HG03439 (cell line): ENCODE measurements at regions not wholly inside any gene's neighbourhood (a gene's known extent, or its start where the extent isn't known, plus 50 kb on each side); places are given as distances from the start of the nearest gene placed in this dataset.
"Not testable (repeated sequence)": the region's sequence is repeated elsewhere in the genome, so short reads cannot be mapped to it uniquely, and the experiment has no call there.

ENCODE experiments used
- ATAC-seq: cut with Tn5 transposase; IDR thresholded peaks from one replicate; pipeline ENCODE4 v1.9.1; 2021; ENCODE audit warnings: mild to moderate bottlenecking, moderate library complexity; ENCODE audit not compliant: unreplicated experiment

GRCh38 chr2:13770279-13770678 is 862.2 kb upstream of the LRATD1 start:
- ATAC-seq: no peak

- no peak for ATAC-seq
Measured at GRCh38 chr2:13779996-13780395, 852.5 kb upstream of the LRATD1 start.

- no peak for ATAC-seq
Measured at GRCh38 chr2:13791019-13791547, 841.4 kb upstream of the LRATD1 start.

- ATAC-seq: no peak
Measured at GRCh38 chr2:13806539-13806938, 826.0 kb upstream of the LRATD1 start.

DNA sequence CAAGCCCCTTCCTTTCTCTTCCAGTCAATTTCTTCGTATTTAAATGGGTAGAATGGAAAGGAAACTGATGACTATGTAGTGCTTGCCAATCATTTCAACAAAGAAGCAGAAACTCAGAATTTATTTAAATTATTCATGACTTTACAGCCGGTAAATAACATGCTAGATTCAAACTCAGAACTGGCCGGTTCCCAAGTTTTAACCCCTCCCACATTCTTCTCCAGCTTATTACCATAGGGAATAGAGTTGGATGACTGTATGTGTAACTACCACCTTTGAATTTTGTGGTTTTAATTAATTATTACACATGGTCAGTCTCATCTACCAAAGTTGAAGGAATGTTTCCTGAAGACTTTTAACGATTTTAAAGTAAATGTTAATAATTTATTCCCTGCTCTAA is 819.3 kb upstream of the LRATD1 start:
- ATAC-seq: no peak

GRCh38 chr2:13818002-13818401 is 814.5 kb upstream of the LRATD1 start:
- no peak for ATAC-seq

- ATAC-seq: no peak
Measured at GRCh38 chr2:13819896-13820295, 812.6 kb upstream of the LRATD1 start.

- ATAC-seq: no peak
Measured at GRCh38 chr2:13821255-13821880, 811.1 kb upstream of the LRATD1 start.

GRCh38 chr2:13822365-13822764 is 810.2 kb upstream of the LRATD1 start:
- ATAC-seq: no peak

DNA sequence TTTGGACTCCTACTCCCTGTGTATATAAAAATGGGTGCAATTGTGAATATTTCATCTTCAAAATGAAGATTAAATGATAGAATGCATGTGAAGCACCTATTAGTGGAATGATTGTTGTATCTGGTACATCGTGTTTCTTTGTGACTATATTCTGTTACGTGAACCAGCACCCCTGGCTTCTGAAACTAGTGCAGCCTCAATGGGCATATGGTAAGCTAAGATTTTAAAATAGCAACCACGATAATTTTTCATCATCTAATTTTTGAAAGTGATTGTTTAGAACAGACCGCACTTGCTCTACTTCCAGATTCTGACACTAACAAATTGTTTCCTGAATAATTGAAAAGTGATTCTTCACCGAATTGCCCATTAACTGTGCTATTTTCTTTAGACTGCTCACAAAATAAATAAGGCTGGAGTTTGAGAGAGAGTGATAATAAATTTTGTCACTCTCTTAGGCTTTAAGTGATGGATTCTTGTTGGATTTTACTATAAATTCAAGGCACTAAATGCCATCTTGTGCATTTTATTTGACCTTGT is 806.1 kb upstream of the LRATD1 start:
- no peak for ATAC-seq

- no peak for ATAC-seq
Measured at GRCh38 chr2:13858626-13859025, 773.9 kb upstream of the LRATD1 start.

DNA sequence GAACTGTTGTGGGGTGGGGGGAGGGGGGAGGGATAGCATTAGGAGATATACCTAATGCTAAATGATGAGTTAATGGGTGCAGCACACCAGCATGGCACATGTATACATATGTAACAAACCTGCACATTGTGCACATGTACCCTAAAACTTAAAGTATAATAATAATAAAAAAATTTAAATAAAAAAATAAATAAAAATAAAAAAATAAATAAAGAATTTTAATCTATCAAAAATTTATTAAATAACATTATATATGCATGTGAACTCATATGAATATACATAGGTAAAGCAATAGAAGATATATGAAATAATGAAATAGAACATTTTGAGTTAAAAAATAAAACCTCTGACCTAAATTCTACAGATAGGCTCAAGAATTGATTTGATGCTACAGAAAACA is 764.2 kb upstream of the LRATD1 start:
- not testable (repeated sequence) for ATAC-seq

DNA sequence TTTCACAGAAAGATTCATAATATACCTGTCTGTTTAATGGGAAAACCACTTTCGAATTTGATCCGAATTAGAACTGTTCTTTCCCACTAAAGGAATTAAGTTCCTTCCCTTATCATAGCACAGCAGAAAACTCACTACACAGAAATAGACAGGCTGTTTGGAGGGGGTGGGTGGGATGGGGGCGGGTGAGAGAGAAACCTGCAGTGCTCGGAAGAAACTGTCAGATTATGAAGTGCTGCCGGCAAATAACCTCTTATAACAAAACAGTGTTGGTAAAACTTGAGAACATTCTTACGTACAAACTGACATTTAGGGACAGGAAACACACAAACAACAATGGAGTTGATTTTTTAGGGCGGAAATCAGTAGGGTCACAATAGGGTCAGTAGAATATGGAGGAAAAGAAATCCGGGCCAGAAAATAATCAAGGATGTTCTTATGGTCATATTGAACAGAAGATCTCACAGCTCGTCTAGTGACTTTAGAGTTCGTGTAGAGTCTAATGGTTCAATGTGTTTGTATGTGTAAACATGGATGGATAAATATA is 756.0 kb upstream of the LRATD1 start:
- ATAC-seq: no peak

DNA sequence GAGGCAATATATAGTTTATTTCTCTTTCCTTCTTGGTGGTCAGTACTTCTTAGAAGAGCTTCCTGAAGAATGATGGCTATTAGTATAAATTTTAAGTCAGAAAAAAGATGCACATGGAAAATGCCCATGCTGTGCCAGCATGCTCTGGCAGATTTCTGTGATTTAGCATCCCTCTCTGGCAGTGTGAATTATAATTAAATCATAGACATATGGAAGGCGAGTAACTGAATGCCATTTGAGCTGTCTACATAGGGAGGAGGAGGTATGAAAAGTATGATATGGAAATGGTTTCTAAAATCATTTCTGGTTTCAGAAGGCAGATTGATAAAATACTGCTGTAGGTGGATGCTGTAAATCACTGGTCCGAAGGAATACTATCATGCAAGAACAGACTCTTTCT is 754.9 kb upstream of the LRATD1 start:
- ATAC-seq: no peak

DNA sequence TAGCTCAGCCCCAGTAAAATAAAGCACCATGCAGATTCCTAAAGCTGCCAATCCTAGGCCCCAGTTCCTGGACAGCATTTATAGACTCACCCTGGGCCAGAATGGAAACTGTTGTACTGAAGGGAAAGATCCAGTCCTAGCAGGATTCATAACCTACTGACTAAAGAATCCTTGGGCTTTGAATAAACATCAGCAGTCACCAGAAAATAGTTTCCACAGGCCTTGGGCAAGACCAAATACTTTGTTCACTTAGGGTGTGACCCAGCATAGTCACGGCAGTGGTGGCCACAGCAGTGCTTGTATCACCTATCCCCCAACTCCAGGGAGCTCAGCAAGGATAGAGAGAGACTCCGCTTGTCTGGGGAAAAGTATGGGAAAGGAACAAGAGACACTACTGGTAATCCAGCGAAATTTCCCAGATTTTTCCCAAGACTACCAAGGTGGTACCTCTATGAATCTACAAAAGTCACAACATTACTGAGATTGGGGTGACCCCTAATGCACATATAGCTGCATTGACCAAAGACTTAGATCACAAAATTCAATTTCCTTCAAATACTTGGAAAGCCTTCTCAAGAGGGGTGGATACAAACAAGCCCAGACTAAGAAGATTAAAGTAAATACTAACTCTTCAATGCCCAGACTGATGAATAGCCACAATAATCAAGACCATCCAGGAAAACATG is 748.1 kb upstream of the LRATD1 start:
- ATAC-seq: no peak

GRCh38 chr2:13901526-13901925 is 731.0 kb upstream of the LRATD1 start:
- ATAC-seq: no peak

DNA sequence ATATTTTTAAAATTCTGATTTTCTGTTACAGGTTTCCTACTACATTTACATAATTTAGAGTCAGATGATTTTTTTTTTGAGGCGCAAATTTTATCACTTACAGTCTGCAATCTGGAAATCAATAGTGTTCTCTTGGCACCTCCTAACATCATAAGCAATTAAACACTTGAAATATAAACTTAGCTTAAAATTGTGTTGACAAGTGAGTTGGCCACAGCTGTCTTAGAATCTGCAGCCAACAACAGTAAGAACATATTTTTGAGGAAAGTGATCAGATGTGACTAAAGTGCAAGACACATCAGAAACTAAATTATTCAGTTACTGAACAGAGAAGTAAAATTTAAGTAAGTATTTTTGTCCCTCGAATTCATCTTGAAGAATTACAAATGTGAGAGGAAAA is 726.7 kb upstream of the LRATD1 start:
- ATAC-seq: no peak

- no peak for ATAC-seq
Measured at GRCh38 chr2:13916066-13916465, 716.5 kb upstream of the LRATD1 start.

- ATAC-seq: no peak
Measured at GRCh38 chr2:13917958-13918357, 714.6 kb upstream of the LRATD1 start.

DNA sequence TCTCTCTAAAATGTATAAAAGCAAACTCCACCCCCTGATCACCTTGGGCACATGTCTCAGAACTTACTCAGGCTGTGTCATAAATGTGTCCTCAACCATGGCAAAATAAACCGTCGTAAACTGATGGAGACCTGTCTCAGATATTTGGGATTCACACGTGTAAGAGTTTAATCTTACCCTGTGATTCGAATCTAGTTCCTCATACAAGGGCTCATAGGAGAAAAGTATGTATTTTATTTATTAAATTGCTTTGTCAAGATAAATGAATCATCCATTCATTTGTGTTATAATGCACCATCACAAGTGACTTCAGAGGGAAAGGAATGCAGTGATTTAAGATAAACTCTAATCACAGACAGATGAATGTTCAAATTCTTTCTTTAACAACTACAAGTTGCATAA is 712.5 kb upstream of the LRATD1 start:
- no peak for ATAC-seq

GRCh38 chr2:13921245-13921644 is 711.3 kb upstream of the LRATD1 start:
- no peak for ATAC-seq

- ATAC-seq: no peak
Measured at GRCh38 chr2:13923823-13924222, 708.7 kb upstream of the LRATD1 start.
